NCI-H1417 (cell line): ENCODE measurements at regions not wholly inside any gene's neighbourhood (a gene's known extent, or its start where the extent isn't known, plus 50 kb on each side); places are given as distances from the start of the nearest gene placed in this dataset.

Experiments
- DNase-seq, 3 experiments: peaks; one replicate each; lab custom pipeline; 2025; lab: John Stamatoyannopoulos, UW

DNA sequence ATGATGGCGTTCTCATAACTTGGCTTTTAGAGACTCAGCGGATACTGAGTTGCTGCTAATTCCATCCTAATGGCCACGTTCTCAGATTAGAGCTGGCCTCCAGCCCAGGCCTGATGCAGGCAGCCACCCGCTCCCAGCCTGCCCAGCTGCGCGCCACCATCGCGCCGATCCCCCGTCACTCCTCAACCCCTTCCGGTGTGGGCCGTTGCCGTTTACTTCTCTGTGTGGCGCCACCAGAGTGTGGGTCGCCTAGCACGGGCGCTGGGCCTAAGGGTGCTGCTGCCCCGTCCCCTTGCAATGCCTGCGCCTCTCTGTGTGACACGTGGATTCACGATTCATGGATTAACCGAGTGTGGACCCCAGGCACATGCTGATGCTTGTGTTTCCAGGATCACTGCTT lies 1116.0 kb downstream of the BRD1 start:
- DNase-seq: no peak

DNA sequence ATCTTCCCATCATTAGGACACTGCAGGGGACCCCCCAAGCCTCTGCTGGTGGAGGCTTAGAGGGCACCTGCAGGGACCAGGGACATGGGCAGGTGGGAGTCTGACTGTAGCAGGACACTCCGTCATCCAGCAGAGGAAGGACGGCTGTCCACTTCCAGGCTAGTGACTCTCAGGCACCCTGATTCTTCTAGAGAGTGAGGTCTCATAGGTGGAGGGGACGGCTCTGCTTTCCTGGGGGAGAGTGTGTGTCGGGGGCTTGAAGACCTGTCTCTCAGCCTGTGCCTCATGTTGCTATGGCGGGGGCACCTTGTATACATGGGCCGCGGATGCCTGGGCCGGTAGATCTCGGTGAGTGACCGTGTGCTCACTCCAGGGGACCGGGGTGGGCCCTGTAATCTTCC lies 1116.6 kb downstream of the BRD1 start:
- no peak for DNase-seq

- no peak for DNase-seq
These were observed 1117.3 kb downstream of the BRD1 start for GRCh38 chr22:48710410-48710809.

GRCh38 chr22:48709976-48710375 lies 1117.7 kb downstream of the BRD1 start:
- no peak for DNase-seq

DNA sequence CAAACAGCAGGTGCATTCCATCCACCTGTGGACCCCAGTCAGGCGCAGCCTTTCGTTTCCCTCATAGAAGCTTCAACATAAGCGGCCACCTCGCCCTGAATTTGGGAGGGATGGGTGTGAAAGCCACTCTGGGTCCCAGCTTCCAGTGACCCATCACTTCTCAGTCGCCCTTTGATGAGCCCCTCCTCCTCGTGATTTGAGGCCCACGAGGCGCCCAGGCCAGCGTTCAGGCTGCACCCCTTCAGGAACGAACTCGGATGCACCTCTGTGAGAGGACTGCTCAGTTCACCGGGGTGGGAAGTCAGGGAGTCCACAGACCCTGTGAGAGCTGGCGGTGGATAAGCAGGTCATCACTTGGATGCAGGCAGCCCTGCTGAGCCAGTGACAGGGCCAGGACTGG lies 1118.2 kb downstream of the BRD1 start:
- DNase-seq: no peak

DNA sequence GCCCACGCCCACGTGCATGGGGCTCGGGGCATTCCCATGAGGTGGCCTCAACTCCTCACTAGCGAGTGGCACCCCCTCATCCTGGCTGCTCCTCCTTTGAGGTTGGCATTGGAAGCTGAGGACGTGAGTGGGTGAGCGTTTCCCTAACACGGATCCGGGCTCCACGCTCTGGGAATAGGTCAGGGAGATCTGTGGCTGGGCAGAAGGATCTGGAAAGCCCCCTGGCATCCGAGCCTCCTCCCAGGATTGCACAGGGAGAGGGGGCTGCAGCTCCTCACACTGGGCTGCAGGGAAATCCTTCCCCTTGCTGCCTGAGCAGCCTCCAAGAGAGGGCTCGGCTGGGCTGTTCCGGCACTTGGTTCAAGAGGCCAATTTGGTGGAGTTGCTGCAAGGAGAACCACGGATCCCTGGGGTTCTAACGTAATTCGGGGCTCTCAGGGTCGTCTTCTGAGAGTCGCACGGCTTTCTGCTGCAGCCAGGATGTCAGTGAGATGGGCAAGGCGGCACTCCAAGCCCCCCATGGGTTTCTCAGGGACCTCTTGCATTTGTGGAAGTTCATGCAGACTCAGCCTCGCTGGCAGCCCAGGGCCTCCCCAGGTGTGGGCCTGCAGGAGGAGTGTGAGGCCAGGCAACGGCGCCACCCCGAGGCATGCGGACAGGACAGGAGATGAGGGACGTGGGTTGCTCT lies 1119.0 kb downstream of the BRD1 start:
- no peak for DNase-seq

GRCh38 chr22:48707763-48708557 lies 1119.7 kb downstream of the BRD1 start:
- DNase-seq: no peak

DNA sequence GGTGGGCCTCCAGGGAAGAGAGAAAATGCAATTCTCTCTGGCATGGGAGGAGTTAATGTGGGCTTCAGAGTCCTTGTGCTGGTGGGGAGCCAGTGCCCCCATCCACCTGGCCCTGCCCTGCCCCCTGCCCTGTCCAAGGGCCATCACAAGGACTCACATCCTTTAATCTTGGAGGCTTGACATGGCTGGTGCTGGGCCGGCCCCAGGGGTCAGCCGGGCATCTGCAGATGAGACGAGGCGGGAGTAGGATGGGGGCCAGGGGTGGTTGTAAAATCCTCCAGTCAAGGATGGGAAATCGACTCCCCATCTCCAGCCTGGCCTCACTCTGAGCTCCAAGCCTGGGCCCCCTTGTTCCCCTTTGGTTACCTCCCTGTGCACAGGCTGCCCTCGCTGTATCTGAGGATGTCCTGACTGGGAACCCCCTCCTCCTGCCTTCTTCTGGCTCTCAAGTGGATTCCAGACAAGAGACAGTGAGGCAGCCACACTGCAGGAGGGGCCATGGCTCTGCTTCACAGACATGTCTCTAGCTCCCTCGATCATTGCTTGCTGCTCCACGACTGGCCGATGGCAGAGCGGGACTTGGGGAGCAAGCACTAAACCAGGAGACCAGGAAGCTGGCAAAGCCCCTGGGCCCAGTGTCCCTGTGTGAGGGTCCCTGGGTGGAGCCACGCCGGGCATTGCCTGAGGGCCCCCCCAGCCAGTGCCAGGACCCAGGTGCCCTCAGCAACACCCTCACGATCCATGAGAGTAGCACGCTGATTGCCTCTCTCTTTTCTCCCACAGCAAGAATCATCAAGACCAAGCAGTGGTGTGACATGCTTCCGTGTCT lies 1120.5 kb downstream of the BRD1 start:
- DNase-seq: no peak

GRCh38 chr22:48705917-48706605 lies 1121.6 kb downstream of the BRD1 start:
- DNase-seq: no peak

DNA sequence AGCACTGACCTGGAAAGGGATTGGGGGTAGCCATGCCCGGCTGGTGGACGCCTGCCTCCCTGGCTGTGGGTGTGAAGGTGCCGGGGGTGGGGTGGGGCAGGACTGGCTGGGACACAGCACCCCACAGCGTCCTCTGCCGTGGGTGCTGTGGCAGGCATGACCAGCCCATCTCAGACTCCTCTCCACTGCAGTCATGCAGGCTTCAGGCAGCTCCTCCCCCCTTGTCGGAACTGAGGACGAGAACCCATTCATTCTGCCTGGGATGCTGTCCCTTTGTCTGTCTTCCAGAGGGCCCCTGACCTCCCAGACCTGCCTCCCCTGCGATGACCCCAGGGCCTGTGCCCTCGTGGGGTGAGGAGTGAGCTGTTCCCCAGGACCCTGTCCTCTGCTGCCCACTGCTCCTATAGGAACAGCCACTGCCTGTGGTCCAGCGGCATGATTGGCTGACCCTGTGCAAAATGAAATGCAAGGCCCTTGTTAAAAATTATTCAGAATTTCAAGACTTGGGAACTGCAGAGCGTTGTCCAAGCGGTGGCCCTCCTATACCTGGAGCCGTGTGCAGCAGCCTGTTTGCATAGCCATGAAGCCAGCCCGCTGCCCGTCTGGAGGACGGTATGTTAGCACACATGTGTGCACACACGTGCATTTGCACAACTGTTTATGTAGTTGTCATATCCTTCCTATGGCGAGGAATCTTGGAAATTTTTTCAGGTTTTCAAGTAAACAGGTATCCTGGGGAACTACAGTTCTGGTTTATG lies 1122.3 kb downstream of the BRD1 start:
- DNase-seq: no peak

GRCh38 chr22:48704335-48704734 lies 1123.3 kb downstream of the BRD1 start:
- no peak for DNase-seq

- no peak for DNase-seq
These were observed 1124.3 kb downstream of the BRD1 start for GRCh38 chr22:48703265-48703941.

GRCh38 chr22:48702573-48703264 lies 1125.0 kb downstream of the BRD1 start:
- DNase-seq: no peak

- DNase-seq: no peak
These were observed 1126.2 kb downstream of the BRD1 start for GRCh38 chr22:48701296-48702030.

DNA sequence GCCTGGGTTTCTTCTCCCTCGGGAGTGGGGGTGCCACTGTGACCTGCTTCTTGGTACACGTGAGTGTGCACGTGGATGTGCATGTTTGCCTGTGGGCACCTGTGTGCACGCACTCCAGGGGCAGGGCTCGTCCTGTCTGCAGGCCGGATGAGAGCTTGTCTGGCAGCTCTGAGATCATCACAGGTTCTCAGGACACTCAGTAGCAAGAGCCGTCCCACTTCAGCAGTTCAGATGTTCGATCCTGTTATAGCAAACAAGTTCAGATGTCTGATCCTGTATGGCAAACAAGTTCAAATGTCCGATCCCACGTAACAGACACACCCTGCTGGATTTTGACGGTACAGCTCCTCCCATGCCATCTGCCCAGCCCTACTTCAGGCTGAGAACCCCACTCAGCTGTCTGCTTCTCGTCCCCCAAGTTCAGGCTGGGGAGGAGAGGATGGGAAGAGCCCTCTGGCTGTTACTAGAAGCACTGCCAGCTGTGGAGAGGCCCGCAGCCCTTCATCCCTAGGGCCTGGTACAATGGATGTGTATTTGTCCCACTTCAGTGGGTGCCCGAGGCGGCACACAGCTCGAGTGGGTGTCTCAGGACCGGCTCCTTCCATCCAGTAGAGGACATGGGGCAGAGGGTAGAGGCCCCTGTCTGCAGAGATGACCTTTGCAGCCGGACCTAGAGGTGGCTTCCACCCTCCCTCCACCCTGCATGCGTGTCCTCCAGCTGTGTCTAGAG lies 1126.9 kb downstream of the BRD1 start:
- no peak for DNase-seq

DNA sequence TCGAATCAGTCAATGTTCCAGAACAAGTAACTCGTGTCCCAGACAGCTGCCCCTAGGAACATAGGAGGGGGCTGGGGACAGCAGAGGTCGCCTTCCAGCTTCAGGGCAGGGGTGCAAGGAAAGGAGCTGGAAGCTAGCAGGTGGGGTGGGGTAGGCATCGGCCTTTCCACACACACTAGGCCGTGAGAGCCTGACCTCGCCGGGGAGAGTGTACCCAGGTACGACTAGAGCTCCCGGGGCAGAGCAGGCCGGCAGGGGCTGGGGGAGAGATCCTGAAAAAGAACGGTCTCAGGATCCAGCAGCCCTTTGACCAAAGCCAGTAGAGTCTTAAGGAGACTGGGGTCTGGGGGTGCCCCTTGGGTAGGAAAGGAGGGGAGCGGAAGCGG lies 1127.5 kb downstream of the BRD1 start:
- no peak for DNase-seq

GRCh38 chr22:48699511-48699910 lies 1128.2 kb downstream of the BRD1 start:
- DNase-seq: no peak

- DNase-seq: no peak
These were observed 1129.1 kb downstream of the BRD1 start for GRCh38 chr22:48698618-48699017.
